LNCaP clone FGC (cell line): ENCODE measurements at regions not wholly inside any gene's neighbourhood (a gene's known extent, or its start where the extent isn't known, plus 50 kb on each side); places are given as distances from the start of the nearest gene placed in this dataset.

Source experiments
- DNase-seq: peaks from one replicate; pipeline ENCODE4 v3.0.0-alpha.2; 2011; ENCODE audit warnings: low read depth
- H3K4me3 ChIP-seq: 2 replicates; pipeline ENCODE4 v1.5.1; 2011; ENCODE audit warnings: mild to moderate bottlenecking, low read depth, low read length, control low read depth
- CTCF ChIP-seq: IDR thresholded peaks from 2 replicates; pipeline ENCODE4 v1.5.1; 2012; ENCODE audit warnings: mild to moderate bottlenecking; ENCODE audit not compliant: control insufficient read depth, insufficient read depth; ENCODE audit errors: extremely low read depth

- H3K4me3 ChIP-seq = no peak overlapping the region
Measured at GRCh38 chr2:18422432-18423165, 137.9 kb downstream of the RDH14 start.

GRCh38 chr2:18413676-18414396 is 146.6 kb downstream of the RDH14 start:
- H3K4me3 ChIP-seq = no peak overlapping the region
- DNase-seq = no peak
- TF ChIP-seq CTCF = no peak

More at GRCh38 chr2:18422432-18423165, 137.9 kb downstream of the RDH14 start:
- no peak for DNase-seq
- TF ChIP-seq CTCF = no peak

- H3K4me3 ChIP-seq = no peak overlapping the region
- no peak for DNase-seq
- TF ChIP-seq CTCF = no peak
Measured at GRCh38 chr2:18412980-18413675, 147.3 kb downstream of the RDH14 start.

GRCh38 chr2:18411626-18412025 is 148.8 kb downstream of the RDH14 start:
- no peak overlapping the region for H3K4me3 ChIP-seq
- DNase-seq = no peak
- TF ChIP-seq CTCF = no peak

DNA sequence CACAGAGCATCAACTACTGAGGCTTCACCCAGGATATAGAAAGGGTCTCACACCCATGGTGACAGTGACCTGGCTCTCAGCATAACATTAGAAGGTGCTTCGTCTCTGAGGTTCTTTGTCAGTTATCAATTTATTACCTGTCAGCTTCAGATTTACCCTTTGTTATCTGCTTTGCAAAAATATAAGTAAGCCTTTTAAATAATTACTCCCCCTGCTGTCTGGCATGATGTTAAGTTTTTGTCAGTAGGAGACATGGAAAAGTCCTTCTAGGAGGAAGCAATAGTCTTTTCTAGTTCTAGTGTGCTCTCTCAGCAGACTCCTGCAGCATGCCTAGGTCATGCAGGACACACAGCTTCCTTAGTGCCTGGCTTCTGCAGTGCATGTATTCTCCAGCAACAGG is 149.9 kb downstream of the RDH14 start:
- H3K4me3 ChIP-seq = no peak overlapping the region
- no peak for DNase-seq
- no peak for TF ChIP-seq CTCF

GRCh38 chr2:18408638-18409037 is 151.8 kb downstream of the RDH14 start:
- no peak for DNase-seq
- TF ChIP-seq CTCF = no peak
- H3K4me3 ChIP-seq = no peak overlapping the region
